Stomach smooth muscle (tissue), 2 donors: ENCODE measurements at regions not wholly inside any gene's neighbourhood (a gene's known extent, or its start where the extent isn't known, plus 50 kb on each side); places are given as distances from the start of the nearest gene placed in this dataset.

Experiments used
- H3K27ac ChIP-seq: one replicate; pipeline ENCODE4 v1.7.0; 2013; ENCODE audit warnings: mild to moderate bottlenecking, low read length, inconsistent platforms
- H3K27me3 ChIP-seq, 2 donors: one replicate each; pipeline ENCODE4 v1.7.0; 2013; ENCODE audit warnings: low read length in 2 of 2; ENCODE audit not compliant: insufficient read depth in 2 of 2, control insufficient read depth in 1 of 2
- H3K36me3 ChIP-seq, 2 donors: one replicate each; pipeline ENCODE4 v1.7.0; 2013; ENCODE audit warnings: low read length in 2 of 2; ENCODE audit not compliant: control insufficient read depth in 2 of 2, insufficient read depth in 2 of 2
- H3K4me1 ChIP-seq: one replicate; pipeline ENCODE4 v1.7.0; 2013; ENCODE audit warnings: low read length; ENCODE audit not compliant: control insufficient read depth, insufficient read depth
- H3K4me3 ChIP-seq, 2 donors: one replicate each; pipeline ENCODE4 v1.7.0; 2013; ENCODE audit warnings: low read length in 2 of 2
- H3K9ac ChIP-seq, 2 donors: one replicate each; pipeline ENCODE4 v1.7.0; 2013; ENCODE audit warnings: low read length in 2 of 2, mild to moderate bottlenecking in 1 of 2
- H3K9me3 ChIP-seq, 2 donors: one replicate each; pipeline ENCODE4 v1.7.0; 2013; ENCODE audit warnings: low read length in 2 of 2; ENCODE audit not compliant: control insufficient read depth in 2 of 2
- donor health status: healthy.
- donor health status: Pancreatic carcinoma.

- Histone ChIP-seq H3K27me3 (no peaks in the 10 kb centered on the region), H3K4me3 (no peak overlapping the region), H3K9ac (no peak overlapping the region), H3K36me3 (no peaks in the 10 kb centered on the region), H3K4me1 (no peaks in the 10 kb centered on the region), H3K27ac (no peak overlapping the region), H3K9me3 (no peaks in the 10 kb centered on the region)
Measured at GRCh38 chr20:6395695-6396094, 272.9 kb upstream of the FERMT1 start.

DNA sequence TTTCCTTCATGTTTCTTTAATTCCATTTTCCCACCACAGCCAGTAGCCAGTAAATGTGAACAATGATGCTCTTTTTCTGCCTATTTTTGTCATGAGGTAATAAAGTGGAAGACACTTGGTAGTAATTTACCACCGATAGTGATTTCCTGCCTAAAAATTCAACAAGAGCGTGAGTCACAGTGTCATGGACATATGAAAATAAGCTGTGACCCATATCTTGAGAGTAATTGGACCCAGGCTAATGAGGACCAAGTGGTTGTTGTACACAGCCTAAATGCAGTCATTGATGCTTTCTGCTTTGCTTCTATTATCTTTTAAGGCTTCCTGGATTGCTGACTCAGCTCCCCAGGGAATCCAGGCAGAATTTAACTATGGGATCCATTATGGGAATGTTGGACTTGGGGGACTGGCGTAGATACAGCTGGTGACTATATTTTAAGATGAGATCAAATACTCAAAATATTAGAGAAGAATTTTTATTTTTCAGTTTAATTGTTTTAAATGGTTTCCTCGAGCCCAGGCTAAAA, 265.9 kb upstream of the FERMT1 start:
- H3K36me3 ChIP-seq: no peaks in the 10 kb centered on the region
- H3K9me3 ChIP-seq: no peaks in the 10 kb centered on the region
- no peak overlapping the region for H3K4me3 ChIP-seq

DNA sequence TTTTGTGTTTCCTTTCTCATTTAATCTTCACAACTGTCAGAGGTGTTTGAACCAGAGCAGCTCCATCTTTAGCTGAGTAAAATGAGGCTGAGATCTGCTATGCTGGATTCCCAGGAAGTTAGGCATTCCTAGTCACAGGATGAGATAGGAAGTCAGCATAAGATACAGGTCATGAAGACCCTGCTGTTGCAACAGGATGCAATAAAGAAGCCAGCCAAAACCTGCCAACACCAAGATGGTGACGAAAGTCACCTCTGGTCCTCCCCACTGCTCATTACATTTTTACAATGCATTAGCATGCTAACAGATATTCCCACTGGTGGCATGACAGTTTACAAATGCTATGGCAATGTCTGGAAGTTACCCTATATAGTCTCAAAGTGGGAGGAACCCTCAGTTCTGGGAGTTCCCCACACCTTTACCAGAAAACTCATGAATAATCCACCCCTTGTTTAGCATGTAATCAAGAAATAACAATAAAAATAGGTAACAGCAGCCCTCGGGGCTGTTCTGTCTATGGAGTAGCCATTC, 262.2 kb upstream of the FERMT1 start:
- no peak overlapping the region for H3K27ac ChIP-seq
- H3K4me3 ChIP-seq: no peak overlapping the region
- no peaks in the 10 kb centered on the region for H3K36me3 ChIP-seq
- no peak overlapping the region for H3K9ac ChIP-seq
- H3K4me1 ChIP-seq: no peaks in the 10 kb centered on the region
- no peaks in the 10 kb centered on the region for H3K9me3 ChIP-seq
- peaks cover 0 to 2% of the 10 kb centered on the region in 2 donors for H3K27me3 ChIP-seq

More for the DNA sequence above, 265.9 kb upstream of the FERMT1 start:
- no peaks in the 10 kb centered on the region for H3K4me1 ChIP-seq
- no peak overlapping the region for H3K27ac ChIP-seq
- no peaks in the 10 kb centered on the region for H3K27me3 ChIP-seq
- no peak overlapping the region for H3K9ac ChIP-seq

GRCh38 chr20:6384380-6384779, 261.6 kb upstream of the FERMT1 start:
- Histone ChIP-seq H3K4me1 (no peaks in the 10 kb centered on the region), H3K9me3 (no peaks in the 10 kb centered on the region), H3K27ac (no peak overlapping the region), H3K4me3 (no peak overlapping the region), H3K9ac (no peak overlapping the region), H3K27me3 (peaks cover 0 to 2% of the 10 kb centered on the region in 2 donors), H3K36me3 (no peaks in the 10 kb centered on the region)

DNA sequence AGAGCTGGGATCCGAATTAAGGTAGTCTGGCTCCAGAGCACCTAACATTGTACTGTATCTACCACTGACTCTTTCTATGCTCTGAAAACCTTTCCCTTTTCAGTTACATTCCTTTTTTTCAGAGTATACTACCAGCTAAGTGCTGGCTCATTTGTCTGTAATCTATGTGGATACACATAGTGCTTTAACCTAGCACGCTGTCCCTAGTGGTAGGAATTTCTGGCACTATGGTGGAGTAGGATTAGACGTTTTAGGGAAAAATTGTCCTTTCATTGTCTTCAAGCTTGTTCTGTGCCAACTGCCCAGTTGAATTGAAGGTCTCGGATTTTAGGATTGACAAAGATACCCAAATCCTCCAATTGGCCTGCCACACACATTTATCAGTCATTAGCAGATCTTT, 259.1 kb upstream of the FERMT1 start:
- H3K27me3 ChIP-seq: peaks cover 0 to 2% of the 10 kb centered on the region in 2 donors
- no peaks in the 10 kb centered on the region for H3K4me1 ChIP-seq
- H3K9ac ChIP-seq: no peak overlapping the region
- peaks cover 0 to 3% of the 10 kb centered on the region in 2 donors for H3K9me3 ChIP-seq
- H3K36me3 ChIP-seq: no peaks in the 10 kb centered on the region
- H3K27ac ChIP-seq: no peak overlapping the region
- no peak overlapping the region for H3K4me3 ChIP-seq

DNA sequence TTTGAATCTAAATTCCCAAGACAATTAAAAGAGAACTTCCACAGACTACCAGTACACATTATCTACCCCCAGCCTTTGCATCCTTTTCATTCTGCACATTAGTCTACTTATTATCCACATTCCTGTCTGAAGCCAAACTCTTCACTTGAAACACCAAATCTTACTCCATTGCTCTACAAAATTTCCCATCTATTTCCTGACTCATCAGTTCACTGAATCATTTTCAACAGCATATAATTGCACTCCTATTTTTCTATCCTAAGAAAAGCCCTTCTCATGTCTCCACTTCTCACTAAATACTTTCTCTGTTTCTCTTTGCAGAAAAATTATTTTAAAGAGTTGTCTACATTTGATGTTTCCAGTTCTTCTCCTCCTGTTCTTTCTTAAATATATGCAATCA, 239.4 kb upstream of the FERMT1 start:
- no peak overlapping the region for H3K27ac ChIP-seq

GRCh38 chr20:6360766-6361165, 237.9 kb upstream of the FERMT1 start:
- H3K27me3 ChIP-seq: no peaks in the 10 kb centered on the region
- H3K9ac ChIP-seq: no peak overlapping the region
- no peak overlapping the region for H3K27ac ChIP-seq
- H3K4me1 ChIP-seq: no peaks in the 10 kb centered on the region
- no peaks in the 10 kb centered on the region for H3K9me3 ChIP-seq
- H3K4me3 ChIP-seq: no peak overlapping the region
- H3K36me3 ChIP-seq: no peaks in the 10 kb centered on the region

More for the DNA sequence above, 239.4 kb upstream of the FERMT1 start:
- H3K27me3 ChIP-seq: no peaks in the 10 kb centered on the region
- H3K9ac ChIP-seq: no peak overlapping the region
- no peaks in the 10 kb centered on the region for H3K4me1 ChIP-seq
- H3K9me3 ChIP-seq: no peaks in the 10 kb centered on the region
- no peaks in the 10 kb centered on the region for H3K36me3 ChIP-seq
- H3K4me3 ChIP-seq: no peak overlapping the region

GRCh38 chr20:6355754-6356451, 233.1 kb upstream of the FERMT1 start:
- Histone ChIP-seq H3K4me3 (no peak overlapping the region), H3K27me3 (no peaks in the 10 kb centered on the region), H3K9ac (no peak overlapping the region), H3K4me1 (no peaks in the 10 kb centered on the region), H3K9me3 (no peaks in the 10 kb centered on the region), H3K27ac (no peak overlapping the region), H3K36me3 (no peaks in the 10 kb centered on the region)

DNA sequence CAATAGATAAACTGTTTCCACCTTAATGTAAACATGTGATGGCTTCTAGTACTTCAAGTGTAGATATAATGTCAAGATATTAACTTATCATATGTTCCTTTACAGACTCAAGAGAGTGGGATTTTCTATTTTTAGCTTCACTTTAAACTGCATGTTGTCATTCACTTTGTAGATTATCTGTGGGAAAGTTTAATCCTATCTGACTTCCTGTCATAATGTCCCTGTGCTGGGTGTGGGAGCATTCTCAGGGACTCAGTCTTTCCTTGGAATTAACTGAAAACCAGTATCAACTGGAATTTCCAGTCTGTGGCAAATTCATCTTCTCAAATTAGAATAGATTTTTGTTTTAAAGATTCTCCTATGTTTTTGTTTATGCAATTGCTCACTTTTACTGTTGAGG, 226.1 kb upstream of the FERMT1 start:
- Histone ChIP-seq H3K36me3 (no peaks in the 10 kb centered on the region), H3K4me1 (no peaks in the 10 kb centered on the region), H3K9me3 (no peaks in the 10 kb centered on the region), H3K27ac (no peak overlapping the region), H3K27me3 (no peaks in the 10 kb centered on the region), H3K4me3 (no peak overlapping the region), H3K9ac (no peak overlapping the region)

GRCh38 chr20:6347916-6348315, 225.1 kb upstream of the FERMT1 start:
- Histone ChIP-seq H3K4me3 (no peak overlapping the region), H3K9me3 (no peaks in the 10 kb centered on the region), H3K9ac (no peak overlapping the region), H3K27me3 (no peaks in the 10 kb centered on the region), H3K4me1 (no peaks in the 10 kb centered on the region), H3K27ac (no peak overlapping the region), H3K36me3 (no peaks in the 10 kb centered on the region)

DNA sequence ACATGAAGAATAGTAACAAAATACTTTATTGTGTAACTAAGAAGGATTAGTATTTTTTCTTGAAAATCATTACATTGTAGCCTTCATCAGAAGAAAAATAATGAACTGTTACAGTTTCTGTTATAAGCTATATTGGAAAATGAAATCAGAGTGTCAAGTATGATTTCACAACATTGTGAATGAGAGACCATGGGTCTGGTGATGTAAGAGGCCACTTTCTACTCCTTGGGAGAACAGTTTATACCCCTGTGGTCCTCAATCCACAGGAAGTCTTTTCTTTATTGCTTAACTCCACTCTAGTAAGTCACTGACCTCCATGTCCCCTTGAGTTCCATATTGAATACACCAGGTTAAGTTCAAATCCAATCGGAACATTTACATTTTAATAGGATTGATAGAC, 218.7 kb upstream of the FERMT1 start:
- Histone ChIP-seq H3K9me3 (no peaks in the 10 kb centered on the region), H3K4me1 (no peaks in the 10 kb centered on the region), H3K27me3 (no peaks in the 10 kb centered on the region), H3K36me3 (no peaks in the 10 kb centered on the region), H3K4me3 (no peak overlapping the region), H3K9ac (no peak overlapping the region), H3K27ac (no peak overlapping the region)
